Esophagus muscularis mucosa (tissue), 3 donors: ENCODE measurements at regions not wholly inside any gene's neighbourhood (a gene's known extent, or its start where the extent isn't known, plus 50 kb on each side); places are given as distances from the start of the nearest gene placed in this dataset.

Experiments used
- EP300 ChIP-seq: sonication (generic); formaldehyde crosslinking; IDR thresholded peaks from one replicate; pipeline ENCODE4 v1.6.1; 2017; ENCODE audit warnings: antibody characterized with exemption
- TF ChIP-seq, protein P1 (sequence below), 3 experiments: fragments of 200-600 bp in 2 of 3; fragments of 450-650 bp in 1 of 3; sonication (generic) in 2 of 3; IDR thresholded peaks; one replicate each; pipeline ENCODE4 v1.5.1; 2017 to 2019; ENCODE audit warnings: antibody characterized with exemption in 3 of 3, mild to moderate bottlenecking in 2 of 3, moderate library complexity in 1 of 3

DNA sequence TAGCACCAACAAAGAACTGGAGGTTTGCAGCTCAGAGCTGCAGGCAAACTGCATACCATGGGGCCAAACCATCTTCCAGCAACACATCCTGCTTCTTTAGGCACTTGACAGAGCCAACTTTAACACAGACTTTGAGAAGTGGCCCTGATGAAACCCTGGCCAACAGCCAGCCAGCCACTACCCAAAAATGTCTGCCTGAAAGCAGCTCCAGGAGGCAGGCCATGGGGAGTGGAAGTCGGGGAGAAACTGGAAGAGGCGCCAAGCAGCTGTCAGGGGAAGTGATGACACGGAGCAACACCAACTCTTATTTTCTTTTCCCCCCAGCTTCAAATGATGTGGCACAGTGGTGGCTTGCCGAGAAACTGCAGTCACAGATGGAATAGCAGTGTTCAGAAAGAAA is 110.9 kb upstream of the PLXNC1 start:
- TF ChIP-seq, protein P1, sequence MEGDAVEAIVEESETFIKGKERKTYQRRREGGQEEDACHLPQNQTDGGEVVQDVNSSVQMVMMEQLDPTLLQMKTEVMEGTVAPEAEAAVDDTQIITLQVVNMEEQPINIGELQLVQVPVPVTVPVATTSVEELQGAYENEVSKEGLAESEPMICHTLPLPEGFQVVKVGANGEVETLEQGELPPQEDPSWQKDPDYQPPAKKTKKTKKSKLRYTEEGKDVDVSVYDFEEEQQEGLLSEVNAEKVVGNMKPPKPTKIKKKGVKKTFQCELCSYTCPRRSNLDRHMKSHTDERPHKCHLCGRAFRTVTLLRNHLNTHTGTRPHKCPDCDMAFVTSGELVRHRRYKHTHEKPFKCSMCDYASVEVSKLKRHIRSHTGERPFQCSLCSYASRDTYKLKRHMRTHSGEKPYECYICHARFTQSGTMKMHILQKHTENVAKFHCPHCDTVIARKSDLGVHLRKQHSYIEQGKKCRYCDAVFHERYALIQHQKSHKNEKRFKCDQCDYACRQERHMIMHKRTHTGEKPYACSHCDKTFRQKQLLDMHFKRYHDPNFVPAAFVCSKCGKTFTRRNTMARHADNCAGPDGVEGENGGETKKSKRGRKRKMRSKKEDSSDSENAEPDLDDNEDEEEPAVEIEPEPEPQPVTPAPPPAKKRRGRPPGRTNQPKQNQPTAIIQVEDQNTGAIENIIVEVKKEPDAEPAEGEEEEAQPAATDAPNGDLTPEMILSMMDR (IDR thresholded peaks at IDR 0.05) = no peak
- no peak for TF ChIP-seq EP300
